ENCODE measurements at regions not wholly inside any gene's neighbourhood (a gene's known extent, or its start where the extent isn't known, plus 50 kb on each side); places are given as distances from the start of the nearest gene placed in this dataset.

- H3K27ac ChIP-seq (replicated peaks): no peak overlapping the region
- no peak overlapping the region for H3K4me3 ChIP-seq (replicated peaks; ENCODE audit: insufficient read depth, low read length)
- H3K27me3 ChIP-seq (ENCODE audit: insufficient read depth, poor library complexity, severe bottlenecking): no peaks in the 10 kb centered on the region
- no peak for DNase-seq (ENCODE audit: low read depth in 1 of 2, low spot score in 1 of 2)
- TF ChIP-seq POLR2AphosphoS5 (IDR thresholded peaks at IDR 0.05; ENCODE audit: low read depth): no peak
- no peak for TF ChIP-seq SPI1 (IDR thresholded peaks at IDR 0.05; ENCODE audit: borderline replicate concordance, low read depth)
- no peak for TF ChIP-seq CTCF (IDR thresholded peaks at IDR 0.05; ENCODE audit: insufficient read depth, low read length)
- TF ChIP-seq REST (IDR thresholded peaks at IDR 0.05; ENCODE audit: insufficient replicate concordance, low read depth): no peak
- TF ChIP-seq GABPA (IDR thresholded peaks at IDR 0.05; ENCODE audit: low read depth): no peak
Measured at GRCh38 chr13:76019421-76020044, 383.4 kb downstream of the LMO7 start.

GRCh38 chr13:76017861-76018556, 381.9 kb downstream of the LMO7 start:
- H3K4me3 ChIP-seq (replicated peaks; ENCODE audit: insufficient read depth, low read length): no peak overlapping the region
- DNase-seq (ENCODE audit: low read depth in 1 of 2, low spot score in 1 of 2): no peak
- H3K27ac ChIP-seq (replicated peaks): no peak overlapping the region
- TF ChIP-seq SPI1 (IDR thresholded peaks at IDR 0.05; ENCODE audit: borderline replicate concordance, low read depth) (no peak), REST (IDR thresholded peaks at IDR 0.05; ENCODE audit: insufficient replicate concordance, low read depth) (no peak), POLR2AphosphoS5 (IDR thresholded peaks at IDR 0.05; ENCODE audit: low read depth) (no peak), GABPA (IDR thresholded peaks at IDR 0.05; ENCODE audit: low read depth) (no peak), CTCF (IDR thresholded peaks at IDR 0.05; ENCODE audit: insufficient read depth, low read length) (no peak)
- no peaks in the 10 kb centered on the region for H3K27me3 ChIP-seq (ENCODE audit: insufficient read depth, poor library complexity, severe bottlenecking)

GRCh38 chr13:76016799-76017400, 380.8 kb downstream of the LMO7 start:
- Histone ChIP-seq H3K27ac (replicated peaks) (no peak overlapping the region), H3K4me3 (replicated peaks; ENCODE audit: insufficient read depth, low read length) (no peak overlapping the region), H3K27me3 (ENCODE audit: insufficient read depth, poor library complexity, severe bottlenecking) (no peaks in the 10 kb centered on the region)
- peak in 1 of 2 experiments; percentile 18 for DNase-seq (ENCODE audit: low read depth in 1 of 2, low spot score in 1 of 2)
- TF ChIP-seq REST (IDR thresholded peaks at IDR 0.05; ENCODE audit: insufficient replicate concordance, low read depth) (no peak), GABPA (IDR thresholded peaks at IDR 0.05; ENCODE audit: low read depth) (no peak), CTCF (IDR thresholded peaks at IDR 0.05; ENCODE audit: insufficient read depth, low read length) (peak; percentile 38)
